ENCODE measurements at regions not wholly inside any gene's neighbourhood (a gene's known extent, or its start where the extent isn't known, plus 50 kb on each side); places are given as distances from the start of the nearest gene placed in this dataset.
"Not testable (repeated sequence)": the region's sequence is repeated elsewhere in the genome, so short reads cannot be mapped to it uniquely, and the experiment has no call there.

GRCh38 chr12:107373238-107373809, 280.0 kb upstream of the CRY1 start:
- DNase-seq (ENCODE audit: low read depth): no peak

DNA sequence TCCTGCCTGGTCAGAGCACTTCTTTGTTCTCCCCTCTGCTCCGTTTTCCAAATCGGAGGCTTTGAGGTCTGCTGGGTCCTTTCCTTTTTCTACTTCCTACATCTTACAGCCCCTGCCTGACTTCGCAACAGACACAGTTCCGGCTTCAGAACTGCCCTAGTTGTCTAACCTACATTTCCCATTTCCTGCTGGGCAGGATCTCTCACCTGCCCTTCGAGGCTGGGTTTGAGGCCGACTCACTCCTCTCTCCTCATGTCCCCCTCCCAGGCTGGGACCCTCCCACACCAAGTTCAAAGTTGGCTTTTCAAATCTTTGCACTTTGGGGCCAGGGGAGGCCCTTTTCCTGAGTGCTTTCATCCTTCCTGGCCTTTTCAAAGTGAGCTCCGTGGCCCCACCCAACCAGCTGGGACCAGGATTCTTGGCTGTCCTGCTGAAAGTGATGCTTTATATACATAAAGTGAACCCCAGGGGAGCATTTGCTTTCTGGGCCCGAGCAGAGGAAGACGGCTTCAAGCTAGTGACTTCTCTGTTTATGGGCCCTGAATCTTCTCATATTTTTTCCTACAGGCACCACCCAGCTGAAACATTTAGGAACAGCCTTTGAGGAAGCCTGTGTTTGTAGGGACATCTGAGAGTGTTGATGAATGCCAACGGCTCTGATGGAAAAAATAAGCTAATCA, 281.0 kb upstream of the CRY1 start:
- no peak for DNase-seq (ENCODE audit: low read depth)

GRCh38 chr12:107375231-107375630, 281.9 kb upstream of the CRY1 start:
- no peak for DNase-seq (ENCODE audit: low read depth)

- DNase-seq (ENCODE audit: low read depth): peak; percentile 12
Measured at GRCh38 chr12:107377596-107378385, 284.4 kb upstream of the CRY1 start.

GRCh38 chr12:107378609-107379008, 285.3 kb upstream of the CRY1 start:
- DNase-seq (ENCODE audit: low read depth): no peak

- not testable (repeated sequence) for DNase-seq (ENCODE audit: low read depth)
Measured at GRCh38 chr12:107379142-107379851, 285.9 kb upstream of the CRY1 start.

DNA sequence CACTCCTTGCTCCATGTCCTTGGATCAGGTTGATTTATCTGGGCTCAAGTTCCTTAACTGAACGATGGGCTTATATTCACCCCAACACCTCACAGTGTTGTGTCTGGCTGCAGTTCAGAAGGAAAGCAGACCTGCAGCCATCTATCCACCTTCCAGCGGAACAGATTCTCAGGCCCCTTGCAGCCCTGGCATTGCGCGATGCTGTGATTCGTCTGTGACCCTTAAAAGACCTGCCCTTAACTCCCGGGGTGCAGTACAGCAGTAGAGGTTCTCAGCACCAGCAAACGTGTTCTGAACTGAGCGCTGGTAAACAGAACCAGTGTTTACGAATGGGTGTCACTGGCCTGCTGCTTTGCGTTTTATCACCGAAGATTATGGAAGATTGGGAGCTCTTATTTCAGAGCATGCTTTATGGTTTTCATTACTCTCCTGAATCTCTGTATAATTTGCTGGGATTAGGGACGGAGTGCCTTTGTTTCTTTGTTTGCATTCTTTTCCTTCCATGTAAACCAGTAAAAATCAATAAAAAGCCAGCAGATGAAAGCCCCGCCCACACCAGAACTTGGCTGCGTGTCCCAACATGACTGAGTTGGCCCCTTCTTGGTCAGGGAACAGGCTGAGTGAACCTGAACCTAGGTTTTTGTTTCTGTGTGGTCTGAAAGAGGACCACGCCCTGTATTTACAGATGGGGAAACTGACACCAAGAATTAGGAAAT, 286.7 kb upstream of the CRY1 start:
- DNase-seq (ENCODE audit: low read depth): peak; percentile 20

- DNase-seq (ENCODE audit: low read depth): no peak
Measured at GRCh38 chr12:107384645-107385044, 291.3 kb upstream of the CRY1 start.

GRCh38 chr12:107385509-107385908, 292.2 kb upstream of the CRY1 start:
- DNase-seq (ENCODE audit: low read depth): no peak

DNA sequence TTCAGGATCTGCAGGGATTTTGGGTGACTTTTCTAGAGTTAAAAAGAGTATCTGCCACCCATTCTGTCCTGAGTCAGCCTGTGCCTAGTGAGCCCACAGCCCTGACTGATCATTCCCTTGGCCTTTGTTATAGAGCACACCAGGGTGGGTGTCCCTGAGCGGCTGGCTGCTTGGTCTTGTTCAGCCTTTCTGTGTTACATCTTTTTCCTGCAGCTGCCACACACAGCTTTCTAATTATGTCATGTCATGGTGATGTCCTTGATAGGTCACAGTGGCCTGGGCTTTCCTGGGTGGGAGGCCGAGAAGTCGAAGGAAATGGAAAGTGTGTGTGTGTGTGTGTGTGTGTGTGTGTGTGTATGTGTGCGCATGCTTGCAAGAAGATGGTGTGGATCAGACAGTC, 293.2 kb upstream of the CRY1 start:
- DNase-seq (ENCODE audit: low read depth): no peak

- DNase-seq (ENCODE audit: low read depth): no peak
Measured at GRCh38 chr12:107388263-107388662, 294.9 kb upstream of the CRY1 start.

DNA sequence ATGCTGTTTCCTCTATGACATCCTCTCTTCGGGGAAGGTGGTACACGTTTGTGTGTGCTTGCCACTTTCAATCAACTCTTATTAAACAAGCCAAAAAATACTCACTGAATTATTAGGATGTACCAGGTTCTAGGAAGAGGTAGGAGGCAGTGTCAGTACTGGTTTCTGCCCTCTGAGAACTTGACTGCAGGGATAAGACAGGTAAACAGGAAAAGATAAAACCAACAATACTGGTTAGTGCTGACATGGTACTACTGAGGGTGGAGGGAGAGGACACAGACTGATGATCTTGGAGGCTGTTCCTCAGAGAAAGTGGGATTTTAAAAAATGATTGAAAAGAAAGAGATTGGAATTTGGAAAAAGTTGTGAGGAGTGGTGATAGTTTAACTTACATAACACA, 295.2 kb upstream of the PWP1 start:
- DNase-seq (ENCODE audit: low read depth): no peak

DNA sequence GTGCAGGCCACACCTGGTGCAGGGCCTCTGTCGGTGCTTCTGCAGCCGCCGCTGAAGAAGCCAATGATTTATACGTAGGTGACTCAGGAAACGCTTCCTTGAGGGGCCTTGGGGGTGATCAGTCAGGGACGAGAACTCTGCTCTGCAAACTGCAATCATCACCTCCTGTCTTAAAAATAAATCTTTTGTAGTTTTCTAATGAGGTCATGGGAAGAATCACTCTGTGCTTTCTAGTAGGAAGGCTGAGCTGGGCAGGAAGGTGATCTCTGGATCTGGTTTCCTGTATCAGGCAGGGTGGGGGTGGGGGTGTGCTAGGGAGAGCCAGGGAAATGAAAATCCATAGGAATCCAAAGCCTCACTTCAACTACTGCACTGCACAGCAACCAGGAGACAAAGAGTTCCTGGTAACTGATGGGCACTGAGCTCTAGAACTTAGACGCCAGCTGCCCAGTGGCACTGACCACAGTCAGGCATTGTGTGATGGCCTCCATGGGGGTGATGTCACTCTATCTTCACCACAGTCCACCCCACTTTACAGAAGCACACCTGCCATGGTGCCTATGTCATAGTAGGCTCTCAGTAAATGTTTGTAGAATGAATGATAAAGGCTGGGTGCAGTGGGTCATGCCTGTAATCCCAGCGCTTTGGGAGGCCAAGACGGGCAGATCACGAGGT, 292.4 kb upstream of the PWP1 start:
- DNase-seq (ENCODE audit: low read depth): no peak

DNA sequence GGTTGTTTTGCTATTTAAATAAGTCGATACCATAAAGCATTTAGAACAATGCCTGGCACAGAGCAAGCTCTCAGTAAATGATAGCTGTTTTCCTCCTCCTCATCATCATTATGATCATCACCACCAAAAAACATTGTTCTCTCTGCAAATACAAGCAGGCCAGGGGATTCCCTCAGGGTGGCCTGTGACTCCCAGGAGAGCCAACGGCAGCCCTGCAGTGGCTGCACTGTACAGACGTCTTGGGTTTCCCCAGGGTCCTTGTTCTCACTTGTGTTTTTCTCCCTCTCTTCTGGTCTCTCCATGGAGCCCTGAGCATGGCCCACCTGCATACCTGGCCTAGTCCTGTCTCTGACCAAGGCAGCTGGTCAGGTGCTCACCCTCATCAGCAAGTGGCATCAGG, 290.9 kb upstream of the PWP1 start:
- no peak for DNase-seq (ENCODE audit: low read depth)

GRCh38 chr12:107395817-107396216, 289.8 kb upstream of the PWP1 start:
- DNase-seq (ENCODE audit: low read depth): no peak

DNA sequence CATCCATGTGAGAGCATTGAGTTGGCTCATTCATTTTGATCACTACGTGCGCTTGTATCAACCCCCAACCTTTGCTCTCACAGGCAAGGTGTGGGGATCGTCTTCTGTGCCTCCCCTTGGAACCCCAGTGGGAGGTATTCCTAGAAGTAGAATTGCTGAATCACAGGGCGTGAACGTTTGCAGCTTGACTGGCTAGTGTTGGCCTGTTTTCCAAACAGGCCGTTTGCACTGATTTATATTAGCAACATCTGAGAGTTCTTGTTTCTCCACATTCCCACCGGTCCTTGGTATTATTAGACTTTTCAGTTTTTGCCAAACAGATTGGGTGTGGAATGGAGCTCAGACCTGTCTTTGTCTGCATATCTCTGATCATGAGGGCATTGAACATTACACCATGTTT, 288.6 kb upstream of the PWP1 start:
- no peak for DNase-seq (ENCODE audit: low read depth)

DNA sequence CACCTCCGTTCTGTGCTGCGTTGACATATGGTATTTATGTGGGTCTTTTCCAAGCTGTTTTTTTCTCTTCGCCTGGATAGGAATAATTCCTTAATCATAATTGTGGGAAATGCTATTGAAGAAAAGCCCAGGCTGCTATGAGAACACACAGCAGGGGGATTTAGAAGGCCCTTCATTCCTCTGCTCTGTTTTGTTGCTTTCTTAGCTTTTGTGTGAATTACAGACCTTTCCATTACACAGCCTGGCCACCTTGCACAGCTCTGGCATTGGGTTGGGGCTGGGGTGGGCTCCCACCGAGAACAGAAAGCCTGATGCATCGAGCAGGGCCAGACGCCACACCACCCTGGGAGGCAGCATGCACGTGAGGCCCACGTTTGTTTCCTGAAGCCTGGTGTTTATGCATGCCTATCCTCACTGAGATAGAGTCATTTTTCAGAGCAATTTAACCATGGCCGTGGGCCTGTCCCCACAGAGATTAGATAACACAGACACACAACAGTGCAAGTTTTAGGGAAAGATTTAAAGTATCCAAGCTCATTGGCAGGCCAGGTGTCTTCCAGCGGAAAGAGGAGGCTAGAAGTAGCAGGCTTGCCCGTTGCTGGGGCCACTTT, 287.6 kb upstream of the PWP1 start:
- no peak for DNase-seq (ENCODE audit: low read depth)

GRCh38 chr12:107399046-107399445, 286.6 kb upstream of the PWP1 start:
- no peak for DNase-seq (ENCODE audit: low read depth)

- DNase-seq (ENCODE audit: low read depth): peak; percentile 40
Measured at GRCh38 chr12:107400686-107401447, 284.7 kb upstream of the PWP1 start.
